ENCODE measurements at regions not wholly inside any gene's neighbourhood (a gene's known extent, or its start where the extent isn't known, plus 50 kb on each side); places are given as distances from the start of the nearest gene placed in this dataset.
"Not testable (repeated sequence)": the region's sequence is repeated elsewhere in the genome, so short reads cannot be mapped to it uniquely, and the experiment has no call there.

DNA sequence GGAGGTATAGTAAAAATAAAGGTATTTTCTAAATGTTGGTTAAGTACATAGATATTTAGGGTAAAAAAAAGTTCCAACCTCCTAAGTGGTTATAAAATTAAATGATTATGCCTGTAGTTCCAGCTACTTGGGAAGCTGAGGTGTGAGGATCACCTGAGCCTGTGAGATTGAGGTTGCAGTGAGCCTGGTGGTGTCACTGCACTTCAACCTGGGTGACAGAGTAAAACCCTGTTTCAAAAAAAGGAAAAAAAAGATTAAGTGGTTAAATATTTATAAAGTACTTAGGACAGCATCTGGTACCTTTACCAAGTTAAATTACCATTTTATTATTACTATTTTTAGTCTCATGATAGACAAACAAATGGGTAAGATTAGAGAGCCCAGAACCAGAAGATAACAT, 1801.0 kb downstream of the C4orf33 start:
- no peak for DNase-seq

DNA sequence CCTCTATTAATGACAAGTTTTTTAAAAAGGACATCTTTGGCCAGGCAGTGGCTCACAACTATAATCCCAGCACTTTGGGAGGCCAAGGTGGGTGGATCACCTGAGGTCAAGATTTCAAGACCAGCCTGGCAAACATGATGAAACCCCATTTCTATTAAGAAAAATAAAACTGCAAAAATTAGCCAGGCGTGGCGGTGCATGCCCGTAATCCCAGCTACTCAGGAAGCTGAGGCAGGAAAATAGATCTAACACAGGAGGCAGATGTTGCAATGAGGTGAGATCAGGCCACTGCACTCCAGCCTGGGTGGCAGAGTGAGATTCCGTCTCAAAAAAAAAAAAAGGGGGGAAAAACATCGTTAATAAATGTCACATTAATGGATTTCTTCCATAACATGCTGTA, 1805.4 kb downstream of the C4orf33 start:
- no peak for DNase-seq

DNA sequence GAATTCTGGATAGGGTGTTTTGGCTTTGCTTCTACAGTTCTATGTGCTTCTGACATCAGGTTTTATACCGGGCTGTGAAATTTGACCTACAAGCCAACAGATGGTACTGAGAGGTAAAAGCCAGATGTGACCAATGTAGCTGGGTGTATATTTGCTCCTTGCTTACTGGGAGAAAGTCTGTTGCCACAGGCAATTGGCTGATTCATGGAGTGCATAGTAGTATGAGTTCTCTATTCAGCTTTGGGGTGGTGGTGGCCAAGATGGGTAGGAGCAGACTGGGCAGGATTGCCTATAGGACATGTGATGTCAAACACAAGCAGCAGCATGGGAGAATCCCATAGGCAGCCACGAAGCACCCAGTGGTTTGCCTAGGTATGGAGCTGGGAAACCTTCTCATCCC, 1827.0 kb downstream of the C4orf33 start:
- DNase-seq, result no peak

DNA sequence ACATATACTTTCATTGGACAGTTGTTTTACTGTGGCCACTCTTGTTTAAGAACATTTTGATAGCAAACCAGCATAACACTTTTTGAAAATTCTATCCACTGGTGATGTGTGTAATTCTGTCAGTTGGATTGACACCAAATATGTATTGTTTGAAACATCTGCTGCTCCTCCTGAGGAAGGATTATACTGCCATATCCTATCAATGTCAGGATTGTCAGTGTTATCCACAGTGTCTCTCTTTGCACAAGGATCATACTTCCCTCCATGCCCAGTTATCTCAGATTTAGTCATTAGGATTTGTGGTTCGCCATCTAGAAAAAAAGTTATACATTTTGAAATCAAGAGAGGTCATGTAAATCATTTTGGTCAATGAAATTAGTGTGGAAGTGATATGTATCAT, 1859.6 kb downstream of the C4orf33 start:
- no peak for DNase-seq

DNA sequence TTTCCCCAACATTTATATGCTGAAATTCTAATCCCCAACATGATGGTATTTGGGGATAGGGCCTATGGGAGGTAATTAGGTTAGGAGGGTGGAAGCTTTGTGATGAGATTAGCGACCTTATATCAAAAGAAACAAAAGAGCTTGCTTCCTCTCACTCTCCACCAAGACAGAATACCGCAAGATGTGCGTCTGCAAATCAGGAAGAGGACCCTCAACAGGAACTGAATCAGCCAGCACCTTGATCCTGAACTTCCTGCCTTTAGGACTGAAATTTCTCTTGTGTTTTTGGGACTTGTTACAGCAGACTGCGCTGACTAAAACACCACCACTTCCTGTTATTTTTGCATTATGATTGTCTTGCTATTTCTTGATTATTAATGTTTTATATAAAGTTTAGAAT, 1889.4 kb downstream of the C4orf33 start:
- DNase-seq, result no peak

DNA sequence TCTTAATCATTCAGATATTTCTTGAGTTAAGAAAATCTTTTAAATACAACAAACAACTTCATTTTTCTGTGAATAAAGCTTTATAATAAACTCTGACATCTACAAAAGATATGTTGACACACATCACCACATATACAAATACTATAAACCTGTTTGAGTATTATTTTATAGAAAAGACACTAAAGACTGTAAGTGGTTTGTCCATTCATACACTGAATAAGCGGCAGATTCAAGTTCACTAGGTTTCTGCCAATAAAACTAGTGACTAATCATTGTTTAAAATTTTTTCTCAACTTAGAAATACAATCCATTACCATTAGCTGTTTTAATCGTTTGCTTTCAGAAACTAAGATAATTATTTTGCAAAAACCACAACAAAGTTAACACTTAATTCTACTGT, 1900.0 kb downstream of the C4orf33 start:
- DNase-seq, result no peak

DNA sequence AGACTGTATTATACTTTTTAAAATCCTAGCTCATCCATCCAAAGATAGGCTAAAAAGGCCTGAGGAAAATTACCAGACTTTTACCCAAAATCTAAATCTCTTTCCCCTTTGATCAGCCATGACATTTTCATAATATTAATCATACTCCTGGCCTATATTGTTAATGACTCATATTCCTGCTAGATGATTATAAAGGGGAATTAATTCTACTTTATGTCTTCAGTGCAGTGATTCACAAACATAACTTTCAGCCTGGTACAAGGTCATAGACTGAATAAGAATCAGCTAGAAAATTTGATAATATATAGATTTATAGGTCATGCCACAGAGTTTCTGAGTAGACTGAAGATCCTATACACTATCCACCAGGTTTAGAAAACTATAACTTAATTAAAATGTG, 1905.4 kb downstream of the C4orf33 start:
- no peak for DNase-seq

DNA sequence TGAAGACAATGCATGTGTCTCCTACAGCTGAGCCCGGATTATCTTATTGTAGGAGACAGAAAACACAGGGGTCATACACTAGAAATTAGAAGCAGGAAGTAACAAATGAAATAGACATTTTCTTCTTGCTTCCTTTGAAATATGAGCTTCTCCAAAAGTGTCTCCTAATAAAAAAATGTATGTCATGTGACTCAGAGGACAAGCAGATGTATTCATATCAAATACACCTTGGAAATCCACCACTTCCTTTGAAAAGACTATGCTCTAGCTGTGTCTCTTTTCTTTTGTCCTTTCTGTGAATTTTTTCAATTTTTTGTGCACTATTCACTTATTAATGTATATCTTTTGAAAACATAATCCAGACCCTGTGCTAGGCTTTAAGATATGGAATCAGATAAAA, 1906.2 kb downstream of the C4orf33 start:
- no peak for DNase-seq

DNA sequence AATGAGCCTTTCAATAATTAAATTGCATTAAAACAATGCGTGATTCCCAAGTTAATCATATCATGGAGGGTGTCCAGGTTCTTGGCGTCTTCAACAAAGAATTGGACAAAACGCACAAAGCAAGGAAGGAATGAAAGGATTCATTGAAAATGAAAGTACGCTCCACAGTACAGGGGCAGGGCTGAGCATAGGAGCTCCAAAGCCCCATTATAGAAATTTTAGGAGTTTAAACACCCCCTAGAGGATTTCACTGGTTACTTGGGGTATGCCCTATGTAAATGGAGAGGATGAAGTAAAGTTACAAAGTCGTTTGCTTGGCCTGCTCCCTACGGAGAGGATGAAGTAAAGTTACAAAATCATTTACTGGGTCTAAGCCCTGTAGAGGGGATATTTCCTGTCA, 1910.4 kb downstream of the C4orf33 start:
- DNase-seq, result no peak

DNA sequence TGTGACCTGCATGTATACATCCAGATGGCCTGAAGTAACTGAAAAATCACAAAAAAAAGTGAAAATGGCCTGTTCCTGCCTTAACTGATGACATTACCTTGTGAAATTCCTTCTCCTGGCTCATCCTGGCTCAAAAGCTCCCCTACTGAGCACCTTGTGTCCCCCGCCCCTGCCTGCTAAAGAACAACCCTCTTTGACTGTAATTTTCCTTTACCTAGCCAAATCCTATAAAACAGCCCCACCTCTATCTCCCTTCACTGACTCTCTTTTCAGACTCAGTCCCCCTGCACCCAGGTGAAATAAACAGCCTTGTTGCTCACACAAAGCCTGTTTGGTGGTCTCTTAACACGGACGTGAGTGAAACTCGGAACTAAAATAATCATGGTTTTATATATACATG, 1916.0 kb downstream of the C4orf33 start:
- not testable (repeated sequence) for DNase-seq

DNA sequence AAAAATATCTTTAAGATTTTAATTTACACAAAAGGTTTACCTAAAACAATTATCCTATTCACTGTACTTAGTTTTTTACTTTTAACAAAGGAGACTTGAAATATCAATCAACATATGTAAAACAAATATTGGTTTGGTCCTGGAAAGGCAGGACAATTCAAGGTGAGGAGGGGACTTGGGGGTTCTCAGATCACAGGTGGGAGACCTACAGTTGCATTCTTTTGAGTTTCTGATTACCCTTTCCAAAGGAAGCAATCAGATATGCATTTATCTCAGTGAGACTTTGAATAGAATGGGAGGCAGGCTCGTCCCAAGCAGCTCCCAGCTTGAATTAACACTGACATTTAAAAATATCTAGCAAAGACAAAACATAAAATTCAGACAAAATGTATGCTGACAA, 1917.3 kb downstream of the C4orf33 start:
- no peak for DNase-seq

DNA sequence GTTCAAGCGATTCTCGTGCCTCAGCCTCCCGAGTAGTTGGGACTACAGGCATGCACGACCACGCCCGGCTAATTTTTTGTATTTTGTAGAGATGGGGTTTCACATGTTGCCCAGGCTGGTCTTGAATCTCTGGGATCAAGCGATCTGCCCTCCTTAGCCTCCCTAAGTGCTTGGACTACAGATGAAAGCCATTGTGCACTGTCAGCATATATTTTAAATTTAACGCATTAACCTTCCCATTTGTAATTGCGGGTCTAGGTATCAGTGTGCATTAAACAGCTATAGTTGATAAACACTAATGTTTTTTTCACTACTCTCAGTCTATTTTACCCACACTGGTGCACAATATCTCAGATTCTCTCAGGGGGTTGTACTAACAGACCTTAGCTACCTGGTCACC, 1930.8 kb downstream of the C4orf33 start:
- DNase-seq, result no peak

DNA sequence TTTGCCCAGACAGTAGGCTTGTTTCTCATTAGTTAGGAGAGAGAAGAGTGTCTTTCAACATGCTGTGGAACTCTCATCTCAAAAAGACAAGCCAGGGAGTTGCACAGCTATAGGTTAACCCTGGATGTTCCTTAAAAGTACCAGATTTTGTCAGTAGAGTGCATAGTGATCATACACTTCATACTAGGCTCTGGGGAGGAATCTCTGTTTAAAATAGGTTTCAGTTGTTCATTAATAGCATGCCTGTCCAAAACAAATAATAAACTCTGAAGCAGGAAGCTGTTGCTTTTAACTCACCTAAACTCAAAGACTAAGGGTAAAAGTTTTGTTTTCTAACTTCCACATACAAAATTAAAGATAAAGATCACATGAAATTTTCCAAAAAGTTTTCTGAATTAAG, 1948.4 kb downstream of the C4orf33 start:
- no peak for DNase-seq

DNA sequence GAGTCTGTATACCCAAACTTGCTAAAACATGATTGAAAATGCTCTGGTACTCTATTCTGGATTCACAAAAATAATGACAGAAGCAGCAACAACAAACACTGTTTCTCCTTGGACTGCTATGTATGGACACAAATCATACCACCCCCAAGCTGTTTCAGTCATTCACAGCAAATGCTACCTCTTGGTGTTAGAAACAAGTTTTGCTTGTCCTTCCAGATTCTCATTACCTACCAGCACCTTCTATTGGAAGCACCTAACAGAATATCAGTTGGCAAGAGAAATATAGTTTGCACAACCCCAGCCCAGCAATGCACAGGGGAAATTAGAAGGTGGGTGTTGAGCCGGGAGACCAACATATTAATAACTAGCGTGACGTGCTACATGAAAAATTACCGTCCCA, 1950.9 kb downstream of the C4orf33 start:
- DNase-seq, result no peak

DNA sequence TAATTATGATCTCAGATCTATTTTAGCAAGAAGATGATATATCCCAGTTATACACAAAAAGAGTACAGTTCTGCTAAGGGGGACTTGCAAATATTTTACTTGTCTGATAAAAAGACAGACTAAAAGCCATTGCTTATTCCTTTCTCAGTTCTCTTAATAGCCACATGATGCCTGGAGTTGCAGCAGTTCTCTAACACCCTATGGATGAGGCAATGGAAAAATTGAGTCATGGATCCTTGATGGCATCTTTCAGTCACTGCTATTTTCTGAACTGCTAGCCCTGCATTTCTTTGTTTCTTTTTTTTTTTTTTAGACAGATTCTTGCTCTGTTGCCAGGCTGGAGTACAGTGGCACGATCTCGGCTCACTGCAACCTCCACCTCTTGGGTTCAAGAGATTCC, 1956.7 kb downstream of the C4orf33 start:
- no peak for DNase-seq

DNA sequence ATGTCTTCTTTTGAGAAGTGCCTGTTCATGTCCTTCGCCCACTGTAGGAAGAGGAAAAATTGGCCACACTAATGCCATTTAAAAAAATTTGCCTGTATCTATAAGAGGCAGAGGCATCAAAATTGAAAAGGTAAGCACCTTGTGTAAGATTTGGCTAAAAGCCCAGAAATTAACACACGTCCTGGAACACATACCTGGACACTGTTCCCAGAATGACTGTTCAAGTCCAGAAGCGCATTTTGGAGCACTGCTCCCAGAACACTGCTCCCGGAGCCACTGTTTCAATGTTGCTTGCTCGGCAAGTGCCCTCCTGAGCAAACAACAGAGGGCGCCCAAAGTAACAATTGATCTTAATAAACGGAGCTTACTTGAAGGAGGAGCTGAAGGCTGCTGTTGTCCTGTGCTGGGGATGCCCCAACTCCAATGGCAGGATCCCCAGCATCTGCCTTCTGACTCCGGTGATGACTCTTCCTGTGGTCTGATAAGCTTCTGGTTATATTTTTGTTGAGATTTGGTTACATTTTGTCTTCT, 1958.6 kb downstream of the C4orf33 start:
- DNase-seq, result no peak

DNA sequence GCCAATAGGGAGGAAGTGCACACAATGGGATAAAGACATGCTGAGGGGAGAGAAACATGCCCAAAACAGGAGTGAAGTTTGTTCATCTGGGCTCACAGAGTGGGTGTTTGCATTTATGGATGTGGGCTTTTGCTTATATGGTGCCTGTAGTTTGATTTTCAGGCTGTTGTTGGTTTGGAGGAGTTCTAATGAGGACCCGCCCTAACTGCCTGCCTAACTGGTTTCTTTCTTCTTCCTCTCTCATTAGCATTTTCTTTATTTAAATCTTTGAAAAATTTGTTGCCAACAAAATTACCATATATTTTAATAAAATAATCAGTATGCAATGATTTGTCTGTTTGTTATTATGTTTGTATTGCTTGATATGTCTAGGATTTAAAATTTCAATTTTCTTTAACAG, 1965.8 kb downstream of the C4orf33 start:
- DNase-seq, result no peak

DNA sequence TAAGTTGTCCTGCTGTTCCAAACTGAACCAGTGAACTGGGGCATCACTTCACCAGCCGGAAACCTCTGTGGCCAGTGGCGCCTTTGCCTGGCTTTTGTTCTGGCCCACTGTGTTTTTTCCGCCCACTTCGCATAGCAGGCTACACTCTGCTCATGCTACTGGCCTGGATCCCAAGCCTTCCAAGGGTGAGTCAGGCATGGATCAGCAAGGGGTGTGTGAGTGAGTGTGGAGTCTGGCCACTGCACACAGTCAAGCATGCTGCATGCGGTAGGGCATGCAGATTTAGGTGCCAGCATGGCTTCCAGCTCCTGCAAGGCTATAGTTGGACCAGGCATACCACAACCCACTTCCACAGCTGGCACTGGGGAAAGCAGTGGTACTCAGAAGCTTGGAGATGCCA, 1967.9 kb downstream of the C4orf33 start:
- no peak for DNase-seq

DNA sequence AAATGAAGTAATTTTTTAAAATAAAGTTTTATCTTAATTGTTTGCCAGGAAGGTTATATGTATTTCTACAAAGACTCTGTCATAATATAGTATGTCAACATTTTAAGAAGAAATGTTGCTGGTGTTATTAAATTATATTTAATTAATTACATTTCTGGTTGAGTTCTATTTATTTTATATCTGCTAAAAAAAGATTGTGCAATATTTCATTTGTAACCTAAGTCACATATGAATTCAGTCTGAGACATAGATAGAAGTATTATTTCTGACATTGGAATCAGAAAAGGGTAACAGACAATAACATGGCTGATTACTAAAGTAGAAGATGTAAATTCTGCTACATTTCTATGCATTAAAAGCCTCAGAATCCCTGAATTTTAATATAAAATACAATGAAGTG, 1985.1 kb downstream of the C4orf33 start:
- DNase-seq, result no peak

DNA sequence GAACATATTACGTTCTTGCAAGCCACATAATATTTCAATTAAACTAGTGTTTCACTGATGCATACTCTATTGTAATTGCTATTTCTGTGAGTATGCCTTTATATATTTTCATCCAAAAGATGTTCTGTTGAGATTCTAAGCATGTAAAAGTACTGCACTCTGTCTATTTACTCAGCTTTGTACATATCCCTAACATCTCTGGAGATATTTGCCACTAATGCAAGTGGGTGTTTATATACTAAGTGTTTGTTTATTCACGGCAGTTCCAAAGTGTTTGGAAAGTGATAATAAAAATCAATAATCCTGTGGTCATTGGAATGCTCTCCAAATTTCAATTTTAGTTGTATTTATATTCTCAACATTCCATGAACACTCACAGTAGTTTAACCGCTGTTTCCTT, 1989.0 kb downstream of the C4orf33 start:
- no peak for DNase-seq

DNA sequence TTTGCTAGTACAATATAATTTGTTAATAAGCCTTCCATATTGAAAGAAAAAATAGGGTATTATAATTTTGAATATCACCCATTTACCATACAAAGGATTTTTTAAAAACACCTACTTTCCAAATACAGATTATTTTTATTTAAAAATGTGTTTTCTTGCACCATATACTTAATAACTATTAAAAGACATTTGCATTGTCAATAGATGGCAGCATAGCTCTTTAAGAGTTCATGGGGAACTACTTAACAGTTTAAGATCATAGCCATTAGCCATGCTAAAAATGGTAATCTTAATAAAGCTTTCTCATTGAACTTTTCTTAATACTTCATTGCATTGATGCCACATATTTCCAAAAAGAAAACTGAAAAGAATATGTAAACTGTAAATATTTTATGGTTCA, 1995.9 kb downstream of the C4orf33 start:
- no peak for DNase-seq

DNA sequence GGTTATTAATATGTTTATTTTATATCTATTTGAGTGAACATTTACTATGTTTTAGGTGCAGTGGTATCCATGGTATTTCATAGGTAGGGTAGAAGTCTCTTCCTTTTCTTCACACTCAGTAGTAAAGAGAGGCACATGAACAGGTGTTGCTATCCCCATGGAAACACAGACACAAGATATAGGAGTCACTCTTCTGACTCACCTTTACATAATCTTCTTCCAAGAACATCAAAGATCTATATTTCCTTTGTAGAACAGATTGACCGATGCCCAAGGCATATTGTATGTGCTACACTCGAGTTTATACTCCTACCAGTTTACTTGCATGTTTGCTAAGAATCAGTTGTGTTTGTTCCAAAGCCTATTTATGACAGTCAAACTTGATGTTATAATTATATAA, 1997.4 kb downstream of the C4orf33 start:
- DNase-seq, result no peak

DNA sequence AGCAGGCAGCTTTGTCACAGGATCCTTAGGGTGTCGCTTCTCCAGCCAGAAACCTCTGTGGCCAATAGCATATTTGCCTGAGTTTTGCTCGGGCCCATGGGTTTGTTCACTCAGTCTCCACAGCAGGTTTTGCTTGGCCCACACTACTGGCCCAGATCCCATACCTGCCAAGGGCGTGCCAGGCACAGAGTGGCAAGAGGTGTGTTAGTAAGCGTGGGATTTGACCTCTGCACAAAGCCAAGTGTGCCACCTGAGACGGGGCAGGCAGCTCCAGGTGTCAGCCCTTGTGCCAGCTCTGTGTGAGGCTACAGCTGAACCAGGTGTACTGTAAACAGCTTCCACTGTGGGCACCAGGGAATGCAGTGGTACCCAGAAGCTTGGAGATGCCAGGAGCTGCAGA, 2003.0 kb downstream of the C4orf33 start:
- no peak for DNase-seq

DNA sequence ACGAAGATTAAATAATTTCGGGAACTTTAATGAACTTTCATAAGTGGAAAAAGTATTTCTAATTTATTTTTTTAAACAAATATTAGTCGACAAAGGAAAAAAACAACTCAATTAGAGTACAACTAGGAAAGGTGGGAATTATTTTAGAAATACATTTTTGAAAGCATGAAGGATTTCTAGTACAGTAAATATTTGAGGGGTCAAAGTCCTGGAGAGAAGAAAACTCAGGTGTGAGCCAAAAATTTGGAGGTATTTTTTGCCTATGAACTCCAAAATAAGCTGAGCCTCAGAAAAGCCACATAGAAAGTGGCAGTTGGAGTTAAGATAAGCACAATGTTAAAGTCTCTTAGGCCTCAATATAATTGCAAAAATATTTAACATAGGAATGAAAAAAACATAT, 2017.3 kb downstream of the C4orf33 start:
- DNase-seq, result no peak

DNA sequence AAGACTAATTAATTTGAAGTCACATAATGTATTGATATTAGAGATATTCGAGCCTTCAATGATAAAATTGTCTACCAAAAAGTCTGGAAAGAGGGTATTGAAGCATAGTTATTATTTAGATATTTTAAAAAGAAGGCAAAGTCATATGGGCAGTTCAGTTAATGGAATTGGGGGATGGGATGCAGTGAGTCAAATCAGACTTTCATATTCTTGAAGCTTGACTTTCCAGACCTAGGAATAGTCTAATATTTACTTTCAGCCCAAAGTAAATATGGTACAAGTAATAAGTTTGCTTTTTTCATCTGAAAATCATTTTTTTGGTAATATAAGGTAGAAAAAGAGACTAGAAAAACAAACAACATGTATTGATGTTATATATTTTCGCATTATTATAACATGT, 2017.8 kb downstream of the C4orf33 start:
- DNase-seq, result no peak

DNA sequence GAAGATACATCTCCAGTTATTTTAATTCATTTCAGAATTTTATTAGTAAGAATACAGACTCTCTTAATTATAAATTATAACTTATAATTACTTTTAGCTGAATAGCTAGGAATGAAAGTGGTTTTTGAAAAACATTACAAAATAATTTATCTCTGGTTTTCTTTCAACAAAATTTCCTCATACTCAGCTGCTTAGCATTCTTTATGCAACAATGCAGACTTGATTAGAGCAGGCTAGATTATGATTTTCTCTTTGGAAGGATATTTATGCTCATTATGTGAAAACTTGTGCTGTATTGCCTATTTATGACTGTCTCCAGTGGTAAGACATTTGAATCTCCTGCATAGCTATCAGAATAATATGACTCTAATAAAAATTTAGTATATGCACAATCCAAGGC, 2023.7 kb downstream of the C4orf33 start:
- DNase-seq, result no peak

Data from NCI-H2227 treated with DMSO at 0.1 percent for 48 hours (cell line).